HCT116 (cell line): ENCODE measurements at regions not wholly inside any gene's neighbourhood (a gene's known extent, or its start where the extent isn't known, plus 50 kb on each side); places are given as distances from the start of the nearest gene placed in this dataset.

Experiments
- ATAC-seq: fragments of 200-7000 bp; cut with Tn5 transposase; 2 replicates; pipeline ENCODE4 v1.9.1; 2020; ENCODE audit warnings: mild to moderate bottlenecking, moderate library complexity
- BruUV-seq: library from RNA; stranded (reverse); fragments of 400-500 nt; replicated peaks from 2 replicates; lab custom pipeline; 2021; lab: Mats Ljungman, UMichigan
- CTCF ChIA-PET: fragments of 300-600 bp; sonication (Branson Sonifier 250); formaldehyde crosslinking; loops from one replicate; lab custom pipeline; 2021; ENCODE audit warnings: antibody characterized with exemption; lab: Charles Lee
- POLR2A ChIA-PET: fragments of 300-600, 350-600 bp; sonication (Branson Sonifier 250); formaldehyde crosslinking; loops from one replicate; lab custom pipeline; 2021; ENCODE audit warnings: antibody characterized with exemption; lab: Charles Lee
- RAD21 ChIA-PET, 2 experiments: fragments of 300-600 bp; sonication (Branson Sonifier 250); formaldehyde crosslinking; loops; one replicate each; lab custom pipeline; 2023; ENCODE audit warnings: low total read pairs in 2 of 2; ENCODE audit not compliant: uncharacterized antibody in 2 of 2, unreplicated experiment in 2 of 2, low non-redundant PET in 1 of 2; lab: Charles Lee
- DNase-seq: peaks from one replicate; pipeline ENCODE4 v3.0.0-alpha.2; 2010; ENCODE audit warnings: low read depth, low spot score
- H2AFZ ChIP-seq: fragments of 200-600 bp; shearing (Covaris generic), sonication (generic); 2 replicates; pipeline ENCODE4 v1.6.1; 2017; ENCODE audit warnings: low read depth, mixed run types, mixed read lengths, antibody characterized with exemption, low read length; ENCODE audit not compliant: poor library complexity, severe bottlenecking
- H3K27ac ChIP-seq: 2 replicates; pipeline ENCODE4 v1.5.1; 2012; ENCODE audit warnings: low read depth, low read length
- H3K27me3 ChIP-seq: fragments of 200-600 bp; sonication (generic); 2 replicates; pipeline ENCODE4 v1.6.1; 2016; ENCODE audit warnings: mixed run types, low read length, mixed read lengths; ENCODE audit not compliant: insufficient read depth
- H3K36me3 ChIP-seq, 2 experiments: fragments of 200-500 bp in 1 of 2; fragments of 200-600 bp in 1 of 2; sonication (Bioruptor generic) in 1 of 2; sonication (generic) in 1 of 2; 2 replicates each; pipeline versions ENCODE4 v1.5.1 to v1.6.1; 2014 to 2016; ENCODE audit warnings: low read length in 2 of 2, inconsistent platforms in 1 of 2, mixed read lengths in 1 of 2, mixed run types in 1 of 2; ENCODE audit not compliant: insufficient read depth in 2 of 2, control insufficient read depth in 1 of 2
- H3K4me1 ChIP-seq, 2 experiments: fragments of 200-600 bp in 1 of 2; sonication (generic) in 1 of 2; 2 replicates each; pipeline versions ENCODE4 v1.5.1 to v1.6.1; 2012 to 2017; ENCODE audit warnings: low read length in 2 of 2, inconsistent platforms in 1 of 2, mild to moderate bottlenecking in 1 of 2, mixed read lengths in 1 of 2, mixed run types in 1 of 2, moderate library complexity in 1 of 2; ENCODE audit not compliant: insufficient read depth in 2 of 2, control insufficient read depth in 1 of 2
- H3K4me2 ChIP-seq: fragments of 200-600 bp; sonication (generic); 2 replicates; pipeline ENCODE4 v1.6.1; 2017; ENCODE audit warnings: mixed run types, low read length, mixed read lengths
- H3K4me3 ChIP-seq, 2 experiments: fragments of 200-600 bp in 1 of 2; sonication (generic) in 1 of 2; replicated peaks in 1 of 2; 2 replicates each; pipeline ENCODE4 v1.5.1; 2011 to 2016; ENCODE audit warnings: low read length in 2 of 2, control low read depth in 1 of 2, low read depth in 1 of 2, mild to moderate bottlenecking in 1 of 2, mixed read lengths in 1 of 2, mixed run types in 1 of 2
- H3K79me2 ChIP-seq: fragments of 200-600 bp; sonication (generic); 2 replicates; pipeline ENCODE4 v1.6.1; 2017; ENCODE audit warnings: mild to moderate bottlenecking, mixed run types, low read length, moderate library complexity, mixed read lengths; ENCODE audit not compliant: insufficient read depth
- H3K9ac ChIP-seq: fragments of 200-600 bp; sonication (generic); 2 replicates; pipeline ENCODE4 v1.6.1; 2016; ENCODE audit warnings: low read length, mixed read lengths
- H3K9me2 ChIP-seq: fragments of 200-600 bp; sonication (generic), shearing (Covaris generic); 2 replicates; pipeline ENCODE4 v1.6.1; 2017; ENCODE audit warnings: mixed run types, mild to moderate bottlenecking, moderate library complexity; ENCODE audit not compliant: insufficient read depth
- H3K9me3 ChIP-seq, 2 experiments: fragments of 200-500 bp in 1 of 2; fragments of 200-600 bp in 1 of 2; sonication (Bioruptor generic) in 1 of 2; sonication (generic) in 1 of 2; 2 replicates each; pipeline ENCODE4 v1.6.1; 2014 to 2017; ENCODE audit warnings: low read length in 2 of 2, mixed read lengths in 2 of 2, inconsistent platforms in 1 of 2, low read depth in 1 of 2, mild to moderate bottlenecking in 1 of 2, mixed run types in 1 of 2, moderate library complexity in 1 of 2; ENCODE audit not compliant: control insufficient read depth in 1 of 2, insufficient read depth in 1 of 2
- H4K20me1 ChIP-seq: fragments of 200-600 bp; sonication (generic), shearing (Covaris generic); 2 replicates; pipeline ENCODE4 v1.6.1; 2017; ENCODE audit warnings: mixed run types, mild to moderate bottlenecking, moderate library complexity; ENCODE audit not compliant: insufficient read depth
- CBX3 ChIP-seq: IDR thresholded peaks from 2 replicates; pipeline ENCODE4 v1.6.1; 2012; ENCODE audit warnings: low read depth
- CEBPB ChIP-seq: IDR thresholded peaks from 2 replicates; pipeline ENCODE4 v1.6.1; 2012; ENCODE audit warnings: low read depth
- EGR1 ChIP-seq: IDR thresholded peaks from 2 replicates; pipeline ENCODE4 v1.6.1; 2012; ENCODE audit warnings: low read depth
- ELF1 ChIP-seq: IDR thresholded peaks from 2 replicates; pipeline ENCODE4 v1.6.1; 2012; ENCODE audit warnings: low read depth, borderline replicate concordance
- FOSL1 ChIP-seq: IDR thresholded peaks from 2 replicates; pipeline ENCODE4 v1.6.1; 2012; ENCODE audit warnings: low read depth
- POLR2A ChIP-seq: IDR thresholded peaks from 2 replicates; pipeline ENCODE4 v1.7.0; 2011; ENCODE audit warnings: borderline replicate concordance; ENCODE audit not compliant: insufficient read depth, insufficient read length; ENCODE audit errors: extremely low read depth
- RAD21 ChIP-seq: IDR thresholded peaks from 2 replicates; pipeline ENCODE4 v1.6.1; 2012; ENCODE audit warnings: low read depth, mild to moderate bottlenecking
- REST ChIP-seq: IDR thresholded peaks from 2 replicates; pipeline ENCODE4 v1.6.1; 2012; ENCODE audit warnings: low read depth
- SP1 ChIP-seq: IDR thresholded peaks from 2 replicates; pipeline ENCODE4 v1.6.1; 2012; ENCODE audit warnings: low read depth
- TCF7L2 ChIP-seq: IDR thresholded peaks from 2 replicates; pipeline ENCODE4 v1.7.0; 2011; ENCODE audit warnings: borderline replicate concordance, inconsistent platforms; ENCODE audit not compliant: insufficient read depth, insufficient read length; ENCODE audit errors: extremely low read depth
- ZFX ChIP-seq: fragments of 450-650 bp; IDR thresholded peaks from 2 replicates; pipeline ENCODE4 v1.6.1; 2017
- intact Hi-C: fragments of 100-400 bp; cut with micrococcal nuclease; formaldehyde crosslinking; loops from 2 replicates; pipeline ENCODE4 v1.10.0; 2022
- TF ChIP-seq, protein P1 (sequence below), 3 experiments: fragments of 200-600 bp in 1 of 3; sonication (generic) in 1 of 3; IDR thresholded peaks in 2 of 3; conservative IDR thresholded peaks in 1 of 3; 2 replicates each; pipeline ENCODE4 v1.5.1; 2012 to 2017; ENCODE audit warnings: low read depth in 2 of 3, low read length in 2 of 3, antibody characterized with exemption in 1 of 3, borderline replicate concordance in 1 of 3, control low read depth in 1 of 3, mild to moderate bottlenecking in 1 of 3, mixed read lengths in 1 of 3, mixed run types in 1 of 3, moderate library complexity in 1 of 3; ENCODE audit not compliant: insufficient read depth in 1 of 3
- TF ChIP-seq, protein P2 (sequence below): IDR thresholded peaks from 2 replicates; pipeline ENCODE4 v1.6.1; 2011; ENCODE audit warnings: mild to moderate bottlenecking, low read length, moderate library complexity; ENCODE audit not compliant: insufficient replicate concordance; ENCODE audit errors: extremely low read depth

DNA sequence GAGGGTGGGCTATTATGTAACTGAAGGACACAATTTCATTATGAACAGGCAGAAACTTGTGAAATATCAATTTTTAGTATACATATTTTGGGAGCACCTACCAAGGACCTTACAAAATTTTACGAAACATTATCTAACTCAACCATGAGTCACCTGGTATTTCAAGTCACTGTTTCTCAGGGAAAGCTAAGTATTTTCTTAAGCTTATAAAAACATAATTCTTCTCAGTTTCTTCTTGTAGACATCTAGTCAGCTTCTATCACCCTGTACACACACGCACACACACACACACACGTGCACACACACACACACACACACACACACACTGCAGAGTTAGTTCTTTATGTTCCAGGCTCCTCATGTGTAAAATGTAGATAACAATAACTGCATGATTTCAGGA, 658.3 kb downstream of the TUSC7 start:
- ChIA-PET POLR2A (no interaction called here), RAD21 (no interaction called here), CTCF (no interaction called here)
- Histone ChIP-seq H3K27me3 (no peaks in the 10 kb centered on the region), H4K20me1 (no peaks in the 10 kb centered on the region), H3K9me2 (no peaks in the 10 kb centered on the region), H3K27ac (no peak overlapping the region), H3K9me3 (no peaks in the 10 kb centered on the region), H2AFZ (no peak overlapping the region), H3K4me1 (no peaks in the 10 kb centered on the region), H3K4me3 (no peak overlapping the region), H3K4me2 (no peak overlapping the region), H3K9ac (no peak overlapping the region), H3K79me2 (no peaks in the 10 kb centered on the region), H3K36me3 (no peaks in the 10 kb centered on the region)
- ATAC-seq (no peak), DNase-seq (no peak)
- BruUV-seq: no TSS peak
- intact Hi-C loops: no loop called here
- no peak for TF ChIP-seq RAD21
- no peak for TF ChIP-seq FOSL1
- TF ChIP-seq POLR2A: no peak
- TF ChIP-seq, protein P1, sequence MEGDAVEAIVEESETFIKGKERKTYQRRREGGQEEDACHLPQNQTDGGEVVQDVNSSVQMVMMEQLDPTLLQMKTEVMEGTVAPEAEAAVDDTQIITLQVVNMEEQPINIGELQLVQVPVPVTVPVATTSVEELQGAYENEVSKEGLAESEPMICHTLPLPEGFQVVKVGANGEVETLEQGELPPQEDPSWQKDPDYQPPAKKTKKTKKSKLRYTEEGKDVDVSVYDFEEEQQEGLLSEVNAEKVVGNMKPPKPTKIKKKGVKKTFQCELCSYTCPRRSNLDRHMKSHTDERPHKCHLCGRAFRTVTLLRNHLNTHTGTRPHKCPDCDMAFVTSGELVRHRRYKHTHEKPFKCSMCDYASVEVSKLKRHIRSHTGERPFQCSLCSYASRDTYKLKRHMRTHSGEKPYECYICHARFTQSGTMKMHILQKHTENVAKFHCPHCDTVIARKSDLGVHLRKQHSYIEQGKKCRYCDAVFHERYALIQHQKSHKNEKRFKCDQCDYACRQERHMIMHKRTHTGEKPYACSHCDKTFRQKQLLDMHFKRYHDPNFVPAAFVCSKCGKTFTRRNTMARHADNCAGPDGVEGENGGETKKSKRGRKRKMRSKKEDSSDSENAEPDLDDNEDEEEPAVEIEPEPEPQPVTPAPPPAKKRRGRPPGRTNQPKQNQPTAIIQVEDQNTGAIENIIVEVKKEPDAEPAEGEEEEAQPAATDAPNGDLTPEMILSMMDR (IDR thresholded peaks at IDR 0.05 in 2 of 3, conservative IDR thresholded peaks at IDR 0.05 in 1 of 3; ENCODE audit: borderline replicate concordance in 1 of 3, insufficient read depth in 1 of 3, low read depth in 2 of 3, low read length in 2 of 3): no peak
- TF ChIP-seq CEBPB: no peak
- TF ChIP-seq SP1: no peak
- TF ChIP-seq REST: no peak
- no peak for TF ChIP-seq EGR1
- no peak for TF ChIP-seq CBX3
- TF ChIP-seq, protein P2, sequence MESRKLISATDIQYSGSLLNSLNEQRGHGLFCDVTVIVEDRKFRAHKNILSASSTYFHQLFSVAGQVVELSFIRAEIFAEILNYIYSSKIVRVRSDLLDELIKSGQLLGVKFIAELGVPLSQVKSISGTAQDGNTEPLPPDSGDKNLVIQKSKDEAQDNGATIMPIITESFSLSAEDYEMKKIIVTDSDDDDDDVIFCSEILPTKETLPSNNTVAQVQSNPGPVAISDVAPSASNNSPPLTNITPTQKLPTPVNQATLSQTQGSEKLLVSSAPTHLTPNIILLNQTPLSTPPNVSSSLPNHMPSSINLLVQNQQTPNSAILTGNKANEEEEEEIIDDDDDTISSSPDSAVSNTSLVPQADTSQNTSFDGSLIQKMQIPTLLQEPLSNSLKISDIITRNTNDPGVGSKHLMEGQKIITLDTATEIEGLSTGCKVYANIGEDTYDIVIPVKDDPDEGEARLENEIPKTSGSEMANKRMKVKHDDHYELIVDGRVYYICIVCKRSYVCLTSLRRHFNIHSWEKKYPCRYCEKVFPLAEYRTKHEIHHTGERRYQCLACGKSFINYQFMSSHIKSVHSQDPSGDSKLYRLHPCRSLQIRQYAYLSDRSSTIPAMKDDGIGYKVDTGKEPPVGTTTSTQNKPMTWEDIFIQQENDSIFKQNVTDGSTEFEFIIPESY: no peak
- TF ChIP-seq TCF7L2: no peak
- TF ChIP-seq ZFX: no peak
- TF ChIP-seq ELF1: no peak
